ENCODE measurements at regions not wholly inside any gene's neighbourhood (a gene's known extent, or its start where the extent isn't known, plus 50 kb on each side); places are given as distances from the start of the nearest gene placed in this dataset.

GRCh38 chr2:207464007-207464406, 65.8 kb upstream of the CREB1 start:
- Histone ChIP-seq H3K9me3 (replicated peaks in 1 of 3) (no peaks in the 10 kb centered on the region), H3K27me3 (no peaks in the 10 kb centered on the region), H3K4me3 (no peak overlapping the region), H3K4me1 (replicated peaks in 1 of 2) (no peaks in the 10 kb centered on the region), H3K36me3 (replicated peaks in 1 of 2) (no peaks in the 10 kb centered on the region), H3K27ac (no peak overlapping the region)
- 90 to 92% (median 91%) methylated on average over 10 of the region's 10 CpGs for WGBS, 4 donors
- TF ChIP-seq POLR2A (IDR thresholded peaks at IDR 0.05), result no peak
- TF ChIP-seq, protein P1, sequence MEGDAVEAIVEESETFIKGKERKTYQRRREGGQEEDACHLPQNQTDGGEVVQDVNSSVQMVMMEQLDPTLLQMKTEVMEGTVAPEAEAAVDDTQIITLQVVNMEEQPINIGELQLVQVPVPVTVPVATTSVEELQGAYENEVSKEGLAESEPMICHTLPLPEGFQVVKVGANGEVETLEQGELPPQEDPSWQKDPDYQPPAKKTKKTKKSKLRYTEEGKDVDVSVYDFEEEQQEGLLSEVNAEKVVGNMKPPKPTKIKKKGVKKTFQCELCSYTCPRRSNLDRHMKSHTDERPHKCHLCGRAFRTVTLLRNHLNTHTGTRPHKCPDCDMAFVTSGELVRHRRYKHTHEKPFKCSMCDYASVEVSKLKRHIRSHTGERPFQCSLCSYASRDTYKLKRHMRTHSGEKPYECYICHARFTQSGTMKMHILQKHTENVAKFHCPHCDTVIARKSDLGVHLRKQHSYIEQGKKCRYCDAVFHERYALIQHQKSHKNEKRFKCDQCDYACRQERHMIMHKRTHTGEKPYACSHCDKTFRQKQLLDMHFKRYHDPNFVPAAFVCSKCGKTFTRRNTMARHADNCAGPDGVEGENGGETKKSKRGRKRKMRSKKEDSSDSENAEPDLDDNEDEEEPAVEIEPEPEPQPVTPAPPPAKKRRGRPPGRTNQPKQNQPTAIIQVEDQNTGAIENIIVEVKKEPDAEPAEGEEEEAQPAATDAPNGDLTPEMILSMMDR (IDR thresholded peaks at IDR 0.05), result no peak
- DNase-seq, result no peak
- intact Hi-C loops (cut with DNase I), result no loop called here

- intact Hi-C loops (cut with DNase I), result no loop called here
- H3K4me1 ChIP-seq (replicated peaks in 1 of 2), result no peaks in the 10 kb centered on the region
- WGBS, 4 donors, result 88 to 96% (median 93%) methylated on average over 1 of the region's 1 CpG
- TF ChIP-seq POLR2A (IDR thresholded peaks at IDR 0.05), result no peak
- no peak overlapping the region for H3K27ac ChIP-seq
- no peaks in the 10 kb centered on the region for H3K9me3 ChIP-seq (replicated peaks in 1 of 3)
- no peak for DNase-seq
- H3K36me3 ChIP-seq (replicated peaks in 1 of 2), result no peaks in the 10 kb centered on the region
- no peaks in the 10 kb centered on the region for H3K27me3 ChIP-seq
- H3K4me3 ChIP-seq, result no peak overlapping the region
Observed at GRCh38 chr2:207465894-207466293, 63.9 kb upstream of the CREB1 start.

DNA sequence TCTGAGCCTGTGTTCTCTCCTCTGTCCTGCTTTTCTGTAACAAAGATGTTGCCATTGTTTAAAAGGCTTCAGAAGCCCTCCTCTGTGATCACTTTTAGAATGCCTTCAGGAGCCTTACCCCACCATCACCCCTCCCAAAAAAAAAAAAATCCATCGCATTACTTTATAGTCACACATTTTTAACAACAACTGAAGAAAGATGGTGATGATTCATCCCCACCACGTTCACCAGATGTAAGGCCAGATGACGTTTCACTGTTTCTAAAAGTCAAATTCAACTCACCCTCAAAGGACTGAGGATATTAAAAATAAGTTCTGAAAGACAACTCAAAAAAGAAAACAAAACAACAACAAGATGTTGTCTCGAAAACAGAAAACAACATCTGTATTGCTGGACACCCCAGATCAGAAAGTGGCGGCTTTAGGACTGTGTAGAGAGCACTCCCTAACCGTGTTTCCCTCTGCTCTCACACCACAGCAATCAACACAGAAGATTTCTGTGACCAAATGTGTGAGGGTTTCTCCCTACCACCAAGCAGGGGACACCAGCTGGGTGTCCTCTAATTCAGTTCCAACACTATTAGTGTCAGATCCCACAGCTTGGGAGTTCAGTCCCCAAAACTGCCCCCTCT, 61.9 kb upstream of the CREB1 start:
- H3K4me3 ChIP-seq, result no peak overlapping the region
- no peaks in the 10 kb centered on the region for H3K36me3 ChIP-seq (replicated peaks in 1 of 2)
- intact Hi-C loops (cut with DNase I), result no loop called here
- DNase-seq, result no peak
- H3K4me1 ChIP-seq (replicated peaks in 1 of 2), result peaks cover 0 to under 1% of the 10 kb centered on the region in 2 donors
- no peaks in the 10 kb centered on the region for H3K9me3 ChIP-seq (replicated peaks in 1 of 3)
- no peaks in the 10 kb centered on the region for H3K27me3 ChIP-seq
- H3K27ac ChIP-seq, result no peak overlapping the region
- no peak for TF ChIP-seq POLR2A (IDR thresholded peaks at IDR 0.05)
- TF ChIP-seq, protein P1 (IDR thresholded peaks at IDR 0.05), result no peak
- 39 to 63% (median 53%) methylated on average over 6 of the region's 6 CpGs for WGBS, 4 donors

GRCh38 chr2:207468488-207468887, 61.3 kb upstream of the CREB1 start:
- TF ChIP-seq POLR2A (IDR thresholded peaks at IDR 0.05), result no peak
- TF ChIP-seq, protein P1 (IDR thresholded peaks at IDR 0.05), result no peak
- H3K9me3 ChIP-seq (replicated peaks in 1 of 3), result no peaks in the 10 kb centered on the region
- H3K4me3 ChIP-seq, result no peak overlapping the region
- DNase-seq, result no peak
- H3K4me1 ChIP-seq (replicated peaks in 1 of 2), result peaks cover 0 to 3% of the 10 kb centered on the region in 2 donors
- H3K27me3 ChIP-seq, result no peaks in the 10 kb centered on the region
- intact Hi-C loops (cut with DNase I), result no loop called here
- H3K36me3 ChIP-seq (replicated peaks in 1 of 2), result no peaks in the 10 kb centered on the region
- 90 to 98% (median 95%) methylated on average over 4 of the region's 4 CpGs for WGBS, 4 donors
- H3K27ac ChIP-seq, result no peak overlapping the region

DNA sequence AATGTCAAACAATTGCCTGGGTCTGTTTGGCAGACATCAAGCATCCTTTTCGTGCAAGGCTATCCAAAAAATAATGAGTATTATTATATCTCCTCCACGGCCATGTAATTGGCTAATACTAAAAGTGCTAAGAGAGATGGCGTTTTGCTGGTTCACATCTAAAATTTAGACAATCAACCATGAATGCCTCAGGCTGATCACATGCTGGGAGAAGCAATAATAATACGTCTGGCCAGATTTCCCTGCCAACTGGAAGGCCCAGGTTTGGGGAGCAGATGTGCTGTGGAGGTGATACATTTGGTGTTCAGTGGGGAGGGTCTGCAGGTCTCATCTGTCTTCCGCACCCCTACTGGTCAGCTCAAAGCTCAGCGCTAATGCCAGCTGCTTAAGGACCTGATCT, 60.3 kb upstream of the CREB1 start:
- DNase-seq, result no peak
- H3K4me1 ChIP-seq (replicated peaks in 1 of 2), result peaks cover 0 to 3% of the 10 kb centered on the region in 2 donors
- H3K36me3 ChIP-seq (replicated peaks in 1 of 2), result no peaks in the 10 kb centered on the region
- no peak overlapping the region for H3K27ac ChIP-seq
- intact Hi-C loops (cut with DNase I), result no loop called here
- no peaks in the 10 kb centered on the region for H3K27me3 ChIP-seq
- H3K4me3 ChIP-seq, result no peak overlapping the region
- H3K9me3 ChIP-seq (replicated peaks in 1 of 3), result no peaks in the 10 kb centered on the region
- 88 to 95% (median 90%) methylated on average over 6 of the region's 6 CpGs for WGBS, 4 donors
- no peak for TF ChIP-seq POLR2A (IDR thresholded peaks at IDR 0.05)
- TF ChIP-seq, protein P1 (IDR thresholded peaks at IDR 0.05), result no peak

Data from adrenal gland (tissue), 9 donors.